KMS-11 (cell line): ENCODE measurements at regions not wholly inside any gene's neighbourhood (a gene's known extent, or its start where the extent isn't known, plus 50 kb on each side); places are given as distances from the start of the nearest gene placed in this dataset.

Experiments used
- H2AFZ ChIP-seq: fragments of 200-600 bp; sonication (generic); 2 replicates; pipeline ENCODE4 v1.6.1; 2016; ENCODE audit warnings: antibody characterized with exemption, mixed run types, low read depth
- H3K27ac ChIP-seq: fragments of 200-600 bp; sonication (generic); 2 replicates; pipeline ENCODE4 v1.6.1; 2016; ENCODE audit warnings: mild to moderate bottlenecking, mixed run types
- H3K27me3 ChIP-seq: fragments of 200-600 bp; sonication (generic); 2 replicates; pipeline ENCODE4 v1.6.1; 2017; ENCODE audit warnings: mild to moderate bottlenecking, low read depth, mixed run types, moderate library complexity; ENCODE audit not compliant: insufficient read depth
- H3K36me3 ChIP-seq: fragments of 200-600 bp; sonication (generic); 2 replicates; pipeline ENCODE4 v1.6.1; 2017; ENCODE audit warnings: mild to moderate bottlenecking, mixed run types; ENCODE audit not compliant: insufficient read depth
- H3K4me1 ChIP-seq: fragments of 200-600 bp; sonication (generic); 2 replicates; pipeline ENCODE4 v1.6.1; 2016; ENCODE audit warnings: mild to moderate bottlenecking, low read depth, mixed run types; ENCODE audit not compliant: poor library complexity, severe bottlenecking
- H3K4me2 ChIP-seq: fragments of 200-600 bp; sonication (generic); 2 replicates; pipeline ENCODE4 v1.7.0; 2016; ENCODE audit warnings: mild to moderate bottlenecking, mixed run types
- H3K4me3 ChIP-seq: fragments of 200-600 bp; sonication (generic); IDR thresholded peaks from 2 replicates; pipeline ENCODE4 v1.6.1; 2017; ENCODE audit warnings: low read depth, low read length, mixed read lengths; ENCODE audit not compliant: insufficient read depth
- H3K79me2 ChIP-seq: fragments of 200-600 bp; sonication (generic); 2 replicates; pipeline ENCODE4 v1.6.1; 2016; ENCODE audit warnings: low read depth, mixed run types; ENCODE audit not compliant: insufficient read depth
- H3K9ac ChIP-seq: fragments of 200-600 bp; sonication (generic); 2 replicates; pipeline ENCODE4 v1.6.1; 2016; ENCODE audit warnings: mild to moderate bottlenecking, mixed run types
- H4K20me1 ChIP-seq: fragments of 200-600 bp; sonication (generic); 2 replicates; pipeline ENCODE4 v1.6.1; 2016; ENCODE audit warnings: mild to moderate bottlenecking, mixed run types; ENCODE audit not compliant: insufficient read depth
- CTCF ChIP-seq: fragments of 200-600 bp; sonication (generic); conservative IDR thresholded peaks from 2 replicates; pipeline ENCODE4 v1.6.1; 2017; ENCODE audit warnings: low read depth, mild to moderate bottlenecking, antibody characterized with exemption, low read length, moderate library complexity, mixed read lengths

- H3K36me3 ChIP-seq = no peaks in the 10 kb centered on the region
- H3K79me2 ChIP-seq = no peaks in the 10 kb centered on the region
- no peak overlapping the region for H3K27ac ChIP-seq
- no peak overlapping the region for H3K4me3 ChIP-seq
- no peaks in the 10 kb centered on the region for H4K20me1 ChIP-seq
- TF ChIP-seq CTCF = no peak
- H3K4me2 ChIP-seq = no peak overlapping the region
- peaks cover 17% of the 10 kb centered on the region for H3K4me1 ChIP-seq
- no peak overlapping the region for H2AFZ ChIP-seq
- no peaks in the 10 kb centered on the region for H3K27me3 ChIP-seq
- H3K9ac ChIP-seq = no peak overlapping the region
These were observed 98.2 kb downstream of the TNFSF18 start for GRCh38 chr1:172952516-172952915.

GRCh38 chr1:172954476-172955150 lies 96.1 kb downstream of the TNFSF18 start:
- Histone ChIP-seq H3K4me1 (peaks cover 17% of the 10 kb centered on the region), H3K4me3 (no peak overlapping the region), H4K20me1 (no peaks in the 10 kb centered on the region), H3K4me2 (no peak overlapping the region), H3K27ac (no peak overlapping the region), H3K36me3 (no peaks in the 10 kb centered on the region), H2AFZ (no peak overlapping the region), H3K9ac (no peak overlapping the region), H3K79me2 (no peaks in the 10 kb centered on the region), H3K27me3 (no peaks in the 10 kb centered on the region)
- TF ChIP-seq CTCF = no peak

- Histone ChIP-seq H3K4me1 (peaks cover 17% of the 10 kb centered on the region), H3K27me3 (no peaks in the 10 kb centered on the region), H3K4me3 (no peak overlapping the region), H3K79me2 (no peaks in the 10 kb centered on the region), H3K27ac (no peak overlapping the region), H4K20me1 (no peaks in the 10 kb centered on the region), H3K4me2 (no peak overlapping the region), H3K9ac (no peak overlapping the region), H2AFZ (no peak overlapping the region), H3K36me3 (no peaks in the 10 kb centered on the region)
- TF ChIP-seq CTCF = no peak
These were observed 95.5 kb downstream of the TNFSF18 start for GRCh38 chr1:172955161-172955815.

GRCh38 chr1:172956871-172957270 lies 93.9 kb downstream of the TNFSF18 start:
- Histone ChIP-seq H3K4me1 (peaks cover 6% of the 10 kb centered on the region), H3K4me3 (no peak overlapping the region), H3K79me2 (no peaks in the 10 kb centered on the region)

More at GRCh38 chr1:172956871-172957270, 93.9 kb downstream of the TNFSF18 start:
- Histone ChIP-seq H3K27me3 (no peaks in the 10 kb centered on the region), H3K36me3 (no peaks in the 10 kb centered on the region), H4K20me1 (no peaks in the 10 kb centered on the region), H3K9ac (no peak overlapping the region), H3K27ac (no peak overlapping the region), H2AFZ (no peak overlapping the region), H3K4me2 (no peak overlapping the region)
- no peak for TF ChIP-seq CTCF
